DOHH2 (cell line): ENCODE measurements at regions not wholly inside any gene's neighbourhood (a gene's known extent, or its start where the extent isn't known, plus 50 kb on each side); places are given as distances from the start of the nearest gene placed in this dataset.

Experiments
- H3F3A ChIP-seq: fragments of 200-600 bp; sonication (generic), shearing (Covaris generic); 2 replicates; pipeline ENCODE4 v1.6.0; 2016; ENCODE audit warnings: antibody characterized with exemption, mild to moderate bottlenecking; ENCODE audit not compliant: control insufficient read depth, insufficient read depth
- H3K27ac ChIP-seq: fragments of 200-600 bp; sonication (generic); 2 replicates; pipeline ENCODE4 v1.5.1; 2014; ENCODE audit warnings: low read depth, mild to moderate bottlenecking, low read length, moderate library complexity
- H3K27me3 ChIP-seq: fragments of 200-600 bp; sonication (generic); 2 replicates; pipeline ENCODE4 v1.6.1; 2014; ENCODE audit warnings: mild to moderate bottlenecking, low read length, mixed read lengths; ENCODE audit not compliant: control insufficient read depth
- H3K36me3 ChIP-seq: fragments of 200-600 bp; sonication (generic); 2 replicates; pipeline ENCODE4 v1.6.1; 2014; ENCODE audit warnings: mild to moderate bottlenecking, low read length, moderate library complexity, mixed read lengths; ENCODE audit not compliant: control insufficient read depth
- H3K4me1 ChIP-seq: fragments of 200-600 bp; sonication (generic); 2 replicates; pipeline ENCODE4 v1.6.1; 2014; ENCODE audit warnings: mild to moderate bottlenecking, low read length, mixed read lengths; ENCODE audit not compliant: control insufficient read depth
- H3K4me2 ChIP-seq: fragments of 200-600 bp; sonication (generic); 2 replicates; pipeline ENCODE4 v1.6.0; 2014; ENCODE audit warnings: mild to moderate bottlenecking, low read length, moderate library complexity
- H3K4me3 ChIP-seq: fragments of 200-600 bp; sonication (generic); 2 replicates; pipeline ENCODE4 v1.5.1; 2014; ENCODE audit warnings: mild to moderate bottlenecking, low read length, mixed read lengths
- H3K79me2 ChIP-seq: fragments of 200-600 bp; sonication (generic); 2 replicates; pipeline ENCODE4 v1.6.1; 2014; ENCODE audit warnings: mild to moderate bottlenecking, low read length, mixed read lengths; ENCODE audit not compliant: control insufficient read depth
- H3K9me2 ChIP-seq: fragments of 200-600 bp; sonication (generic); replicated peaks from 2 replicates; pipeline ENCODE4 v1.6.1; 2014; ENCODE audit warnings: mild to moderate bottlenecking, low read length, mixed read lengths; ENCODE audit not compliant: control insufficient read depth
- H3K9me3 ChIP-seq: fragments of 200-600 bp; sonication (generic); 2 replicates; pipeline ENCODE4 v1.6.1; 2014; ENCODE audit warnings: antibody characterized with exemption, low read length, mixed read lengths; ENCODE audit not compliant: control insufficient read depth, insufficient read depth
- H4K20me1 ChIP-seq: fragments of 200-600 bp; sonication (generic); 2 replicates; pipeline ENCODE4 v1.6.0; 2014; ENCODE audit warnings: low read depth, mild to moderate bottlenecking, antibody characterized with exemption, low read length, moderate library complexity; ENCODE audit not compliant: control insufficient read depth, insufficient read depth
- EZH2phosphoT487 ChIP-seq: fragments of 200-600 bp; sonication (generic); IDR thresholded peaks from 2 replicates; pipeline ENCODE4 v1.6.1; 2017; ENCODE audit warnings: borderline replicate concordance, mild to moderate bottlenecking, antibody characterized with exemption, low read length, moderate library complexity, mixed read lengths
- TF ChIP-seq, protein P1 (sequence below): fragments of 200-600 bp; sonication (generic); IDR thresholded peaks from one replicate; pipeline ENCODE4 v1.5.1; 2014; ENCODE audit warnings: antibody characterized with exemption, mild to moderate bottlenecking, low read depth, low read length; ENCODE audit not compliant: poor library complexity, severe bottlenecking

DNA sequence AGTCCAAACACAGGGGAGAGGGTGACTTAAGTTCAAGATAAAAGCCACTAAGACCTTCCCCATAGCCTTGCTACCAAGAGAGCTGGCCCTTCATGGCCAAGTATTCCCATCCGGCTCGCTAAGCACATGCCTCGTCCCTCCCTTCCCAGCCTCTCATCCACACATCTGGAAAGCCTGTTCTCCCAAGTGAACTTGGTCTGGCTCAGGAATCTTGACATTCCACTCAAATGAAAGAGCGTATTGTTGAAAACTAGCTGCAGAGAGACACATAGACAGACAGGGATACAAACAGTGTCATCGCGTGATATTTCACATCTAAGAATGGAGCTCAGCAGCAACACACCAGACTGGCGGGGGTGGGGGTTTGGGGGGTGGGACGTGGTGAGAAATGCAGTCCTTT is 182.8 kb upstream of the FOXQ1 start:
- H3K27ac ChIP-seq: no peak overlapping the region
- no peaks in the 10 kb centered on the region for H3K9me3 ChIP-seq
- no peaks in the 10 kb centered on the region for H3F3A ChIP-seq
- no peaks in the 10 kb centered on the region for H4K20me1 ChIP-seq
- TF ChIP-seq, protein P1, sequence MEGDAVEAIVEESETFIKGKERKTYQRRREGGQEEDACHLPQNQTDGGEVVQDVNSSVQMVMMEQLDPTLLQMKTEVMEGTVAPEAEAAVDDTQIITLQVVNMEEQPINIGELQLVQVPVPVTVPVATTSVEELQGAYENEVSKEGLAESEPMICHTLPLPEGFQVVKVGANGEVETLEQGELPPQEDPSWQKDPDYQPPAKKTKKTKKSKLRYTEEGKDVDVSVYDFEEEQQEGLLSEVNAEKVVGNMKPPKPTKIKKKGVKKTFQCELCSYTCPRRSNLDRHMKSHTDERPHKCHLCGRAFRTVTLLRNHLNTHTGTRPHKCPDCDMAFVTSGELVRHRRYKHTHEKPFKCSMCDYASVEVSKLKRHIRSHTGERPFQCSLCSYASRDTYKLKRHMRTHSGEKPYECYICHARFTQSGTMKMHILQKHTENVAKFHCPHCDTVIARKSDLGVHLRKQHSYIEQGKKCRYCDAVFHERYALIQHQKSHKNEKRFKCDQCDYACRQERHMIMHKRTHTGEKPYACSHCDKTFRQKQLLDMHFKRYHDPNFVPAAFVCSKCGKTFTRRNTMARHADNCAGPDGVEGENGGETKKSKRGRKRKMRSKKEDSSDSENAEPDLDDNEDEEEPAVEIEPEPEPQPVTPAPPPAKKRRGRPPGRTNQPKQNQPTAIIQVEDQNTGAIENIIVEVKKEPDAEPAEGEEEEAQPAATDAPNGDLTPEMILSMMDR: no peak
- TF ChIP-seq EZH2phosphoT487: no peak
- H3K4me3 ChIP-seq: no peak overlapping the region
- no peaks in the 10 kb centered on the region for H3K27me3 ChIP-seq
- H3K9me2 ChIP-seq: no peaks in the 10 kb centered on the region
- no peaks in the 10 kb centered on the region for H3K4me1 ChIP-seq
- H3K79me2 ChIP-seq: no peaks in the 10 kb centered on the region
- H3K4me2 ChIP-seq: no peak overlapping the region
- H3K36me3 ChIP-seq: no peaks in the 10 kb centered on the region

DNA sequence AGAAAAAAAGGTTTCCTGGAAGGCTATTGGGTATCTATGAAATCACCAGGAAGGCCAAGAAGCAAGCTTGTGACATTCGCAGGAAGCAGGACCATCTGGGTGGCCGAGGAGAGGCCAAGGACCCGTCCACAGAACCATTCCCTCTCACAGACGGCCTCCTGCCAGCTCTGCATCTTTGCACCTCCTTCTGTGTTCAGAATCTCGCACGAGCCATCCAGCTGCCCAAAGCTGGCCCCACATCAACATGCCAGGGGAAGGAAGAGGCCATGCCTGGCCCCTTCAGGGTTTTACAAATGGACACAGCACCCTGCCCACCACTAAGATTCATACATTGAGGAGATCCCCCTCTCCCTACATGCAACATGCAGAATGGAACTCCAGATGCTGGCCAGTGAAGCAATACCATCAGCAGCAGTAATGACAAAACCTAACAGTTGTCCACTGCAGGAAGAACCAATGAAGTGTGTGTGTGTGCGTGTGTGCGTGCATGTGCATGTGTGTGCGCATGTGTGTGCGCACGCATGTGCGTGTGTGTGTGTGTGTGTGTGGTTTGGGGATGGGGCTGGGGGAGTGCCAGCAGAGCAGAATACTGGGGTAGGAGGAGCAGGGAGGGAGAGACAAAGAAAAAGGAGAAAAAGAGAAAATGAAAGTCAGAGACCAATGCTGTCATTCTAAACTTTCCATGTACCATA is 184.2 kb upstream of the FOXQ1 start:
- no peaks in the 10 kb centered on the region for H3K79me2 ChIP-seq
- H4K20me1 ChIP-seq: no peaks in the 10 kb centered on the region
- no peaks in the 10 kb centered on the region for H3K9me2 ChIP-seq
- no peaks in the 10 kb centered on the region for H3K36me3 ChIP-seq
- no peaks in the 10 kb centered on the region for H3K9me3 ChIP-seq
- H3K4me3 ChIP-seq: no peak overlapping the region
- H3K4me1 ChIP-seq: no peaks in the 10 kb centered on the region
- no peak overlapping the region for H3K4me2 ChIP-seq
- no peak overlapping the region for H3K27ac ChIP-seq
- TF ChIP-seq, protein P1: no peak
- TF ChIP-seq EZH2phosphoT487: no peak
- no peaks in the 10 kb centered on the region for H3K27me3 ChIP-seq
- H3F3A ChIP-seq: no peaks in the 10 kb centered on the region

DNA sequence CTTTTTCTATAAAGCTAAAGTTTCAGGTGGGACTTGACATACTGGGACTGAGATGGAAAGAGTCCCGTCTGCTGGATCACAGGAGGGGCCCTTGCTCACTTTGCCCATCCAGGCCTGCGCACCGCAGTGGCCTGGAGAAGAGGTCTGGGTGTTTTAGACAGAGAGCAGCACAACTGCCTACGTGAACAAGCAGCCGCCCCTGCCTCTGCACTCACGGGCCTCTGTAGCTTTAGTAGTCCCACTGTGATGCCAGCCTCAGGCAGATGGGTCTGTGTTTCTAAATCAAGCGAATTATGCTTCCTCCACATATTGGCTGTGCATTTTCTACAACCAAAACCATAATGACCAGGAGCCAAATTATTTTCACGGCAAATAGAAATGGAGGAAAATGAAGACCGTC is 184.8 kb upstream of the FOXQ1 start:
- no peaks in the 10 kb centered on the region for H3K4me1 ChIP-seq
- no peaks in the 10 kb centered on the region for H3F3A ChIP-seq
- no peak overlapping the region for H3K27ac ChIP-seq
- H4K20me1 ChIP-seq: no peaks in the 10 kb centered on the region
- H3K36me3 ChIP-seq: no peaks in the 10 kb centered on the region
- H3K9me2 ChIP-seq: no peaks in the 10 kb centered on the region; the same call in 1 of the 2 replicates
- no peaks in the 10 kb centered on the region for H3K9me3 ChIP-seq
- H3K4me3 ChIP-seq: no peak overlapping the region
- TF ChIP-seq EZH2phosphoT487: no peak
- TF ChIP-seq, protein P1: no peak
- H3K79me2 ChIP-seq: no peaks in the 10 kb centered on the region
- H3K4me2 ChIP-seq: no peak overlapping the region
- no peaks in the 10 kb centered on the region for H3K27me3 ChIP-seq
